Epithelial cell of esophagus (primary cell): ENCODE measurements at regions not wholly inside any gene's neighbourhood (a gene's known extent, or its start where the extent isn't known, plus 50 kb on each side); places are given as distances from the start of the nearest gene placed in this dataset.

Experiments used
- DNase-seq: peaks from one replicate; pipeline ENCODE4 v3.0.0; 2010; ENCODE audit warnings: low read depth
- H3K4me3 ChIP-seq: 2 replicates; pipeline ENCODE4 v1.5.1; 2011; ENCODE audit warnings: mild to moderate bottlenecking, low read length, control low read depth
- TF ChIP-seq, protein P1 (sequence below): IDR thresholded peaks from 2 replicates; pipeline ENCODE4 v1.5.1; 2011; ENCODE audit warnings: low read depth, mild to moderate bottlenecking, low read length, control low read depth, inconsistent platforms; ENCODE audit not compliant: insufficient read depth; ENCODE audit errors: missing control alignments

DNA sequence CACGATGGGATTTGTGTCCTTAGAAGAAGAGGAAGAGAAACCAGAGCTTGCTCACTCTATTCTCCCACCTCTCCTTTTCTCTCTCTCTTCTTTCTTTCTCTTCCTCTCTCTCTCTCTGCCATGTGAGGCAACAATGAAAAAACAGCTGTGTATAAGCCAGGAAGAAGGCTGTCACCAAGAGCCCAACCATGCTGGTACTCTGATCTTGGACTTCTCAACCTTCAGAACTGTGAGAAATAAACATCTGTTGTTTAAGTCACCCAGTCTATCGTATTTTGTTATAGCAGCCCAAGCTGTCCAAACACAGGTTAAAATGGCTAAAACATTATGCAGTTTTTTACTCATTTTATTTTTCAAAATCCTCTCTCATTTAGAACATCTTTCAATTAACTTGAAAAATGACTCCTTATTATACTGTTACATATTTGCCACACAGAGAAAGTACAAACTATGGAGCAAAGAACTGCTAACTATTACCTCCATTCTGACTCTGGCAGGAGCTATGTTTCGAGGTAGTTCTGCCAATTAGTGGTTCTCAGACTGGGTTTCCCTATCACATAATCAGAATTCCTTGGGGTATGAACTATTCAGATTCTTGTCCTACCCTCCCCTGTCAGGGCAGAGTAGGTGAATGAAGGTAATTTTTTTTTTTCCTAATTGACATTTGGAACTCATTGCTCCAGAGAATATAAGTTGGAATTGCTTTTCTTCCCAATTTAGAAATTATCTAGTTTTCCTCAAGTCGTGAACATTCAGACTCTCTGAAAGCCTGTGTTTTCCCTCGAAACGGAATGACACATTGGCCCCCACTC, 434.6 kb downstream of the ENC1 start:
- TF ChIP-seq, protein P1, sequence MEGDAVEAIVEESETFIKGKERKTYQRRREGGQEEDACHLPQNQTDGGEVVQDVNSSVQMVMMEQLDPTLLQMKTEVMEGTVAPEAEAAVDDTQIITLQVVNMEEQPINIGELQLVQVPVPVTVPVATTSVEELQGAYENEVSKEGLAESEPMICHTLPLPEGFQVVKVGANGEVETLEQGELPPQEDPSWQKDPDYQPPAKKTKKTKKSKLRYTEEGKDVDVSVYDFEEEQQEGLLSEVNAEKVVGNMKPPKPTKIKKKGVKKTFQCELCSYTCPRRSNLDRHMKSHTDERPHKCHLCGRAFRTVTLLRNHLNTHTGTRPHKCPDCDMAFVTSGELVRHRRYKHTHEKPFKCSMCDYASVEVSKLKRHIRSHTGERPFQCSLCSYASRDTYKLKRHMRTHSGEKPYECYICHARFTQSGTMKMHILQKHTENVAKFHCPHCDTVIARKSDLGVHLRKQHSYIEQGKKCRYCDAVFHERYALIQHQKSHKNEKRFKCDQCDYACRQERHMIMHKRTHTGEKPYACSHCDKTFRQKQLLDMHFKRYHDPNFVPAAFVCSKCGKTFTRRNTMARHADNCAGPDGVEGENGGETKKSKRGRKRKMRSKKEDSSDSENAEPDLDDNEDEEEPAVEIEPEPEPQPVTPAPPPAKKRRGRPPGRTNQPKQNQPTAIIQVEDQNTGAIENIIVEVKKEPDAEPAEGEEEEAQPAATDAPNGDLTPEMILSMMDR = no peak

DNA sequence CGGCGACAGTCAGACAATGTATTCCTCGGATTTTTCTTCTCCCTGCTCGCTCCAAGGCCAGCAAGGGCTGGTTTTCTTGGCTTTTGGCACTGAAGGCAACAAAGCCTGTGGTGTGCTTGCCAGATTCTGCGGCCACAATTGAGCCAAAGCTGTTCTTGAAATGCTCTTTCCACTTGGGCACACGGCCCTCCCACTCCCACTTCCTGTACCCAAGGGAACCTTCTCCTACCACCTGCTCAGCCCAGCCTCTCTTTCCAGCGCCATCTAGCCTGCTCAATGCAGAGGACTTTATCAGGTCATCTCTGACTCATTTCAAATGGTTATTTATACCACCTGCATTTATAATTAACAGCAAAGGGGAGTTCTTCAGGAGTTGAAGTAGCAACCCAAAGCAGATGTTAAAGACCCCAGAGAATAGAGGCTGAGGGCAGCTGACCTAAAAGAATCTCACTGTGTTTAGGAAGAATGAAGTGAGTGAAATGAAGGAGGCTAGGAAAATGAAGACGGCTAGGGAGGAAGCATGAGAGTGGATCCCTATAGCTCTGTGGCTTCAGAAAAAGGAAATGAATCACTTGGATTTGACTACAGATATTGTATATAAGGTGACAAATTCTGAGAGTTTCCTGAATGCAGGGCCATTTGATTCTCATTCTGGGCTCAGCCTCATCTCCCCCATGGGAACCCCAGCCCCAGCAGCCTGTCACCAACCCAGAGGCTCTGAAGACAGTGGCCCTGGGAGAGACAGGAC, 439.0 kb downstream of the ENC1 start:
- TF ChIP-seq, protein P1 = no peak
- DNase-seq = peak; percentile 47

More for the DNA sequence above, 434.6 kb downstream of the ENC1 start:
- DNase-seq = no peak
- H3K4me3 ChIP-seq = no peak overlapping the region

DNA sequence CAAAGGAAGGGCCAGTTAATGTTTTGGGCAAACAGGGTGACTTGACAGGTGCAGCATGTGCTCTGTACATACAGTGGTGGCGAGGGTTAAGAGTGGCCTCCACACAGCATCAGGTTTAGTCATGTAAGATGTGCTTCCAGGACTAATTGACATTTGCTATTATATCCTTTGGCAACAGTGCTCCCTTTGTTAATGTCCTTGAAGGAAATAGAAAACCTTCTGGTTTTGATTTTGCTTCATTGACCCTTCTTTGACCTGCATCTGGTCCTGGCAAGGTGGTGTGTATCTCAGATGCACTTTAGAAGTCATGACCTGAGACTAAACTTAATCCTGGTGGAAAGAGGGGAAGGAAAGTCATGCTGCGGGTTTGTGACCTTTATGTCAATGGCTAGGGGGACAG, 440.0 kb downstream of the ENC1 start:
- DNase-seq = no peak
- no peak overlapping the region for H3K4me3 ChIP-seq
- TF ChIP-seq, protein P1 = no peak

More for the DNA sequence above, 439.0 kb downstream of the ENC1 start:
- no peak overlapping the region for H3K4me3 ChIP-seq

DNA sequence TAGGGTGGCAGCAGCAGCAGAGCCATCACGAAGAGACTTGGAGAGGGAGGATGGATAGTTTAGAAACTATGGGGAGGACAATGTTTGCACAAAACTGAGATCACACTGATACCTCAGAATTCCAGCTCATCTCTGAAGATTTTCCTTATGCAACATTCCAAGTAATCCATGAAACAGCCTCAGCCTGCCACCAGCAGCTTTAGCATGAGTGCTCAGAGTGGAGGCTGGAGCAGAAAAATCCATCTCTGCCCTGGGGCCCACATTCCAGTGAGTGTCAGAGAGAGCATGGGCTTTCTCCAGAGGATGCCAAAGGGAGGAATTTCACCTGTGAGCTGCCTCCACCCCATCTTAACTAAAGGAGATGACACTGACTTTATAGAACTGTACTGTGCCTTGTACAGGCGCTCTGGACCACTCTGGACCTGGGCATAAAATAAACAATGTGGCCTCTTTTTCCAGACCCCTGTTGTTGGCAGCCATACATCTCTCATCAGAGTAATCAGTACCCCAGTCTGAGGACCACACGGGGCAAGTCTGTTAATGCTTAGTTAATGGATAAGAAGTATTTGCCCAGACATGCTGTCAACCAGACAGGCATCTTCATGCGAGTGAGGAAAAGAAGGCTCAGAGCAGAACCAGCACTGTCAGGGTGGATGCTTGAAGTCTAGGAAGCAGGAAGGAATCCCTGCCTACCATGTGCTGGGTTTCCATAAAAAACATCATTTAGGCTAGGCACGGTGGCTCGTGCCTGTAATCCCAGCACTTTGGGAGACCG, 440.9 kb downstream of the ENC1 start:
- TF ChIP-seq, protein P1 = no peak
- peak; percentile 90 for DNase-seq
- H3K4me3 ChIP-seq = no peak overlapping the region

DNA sequence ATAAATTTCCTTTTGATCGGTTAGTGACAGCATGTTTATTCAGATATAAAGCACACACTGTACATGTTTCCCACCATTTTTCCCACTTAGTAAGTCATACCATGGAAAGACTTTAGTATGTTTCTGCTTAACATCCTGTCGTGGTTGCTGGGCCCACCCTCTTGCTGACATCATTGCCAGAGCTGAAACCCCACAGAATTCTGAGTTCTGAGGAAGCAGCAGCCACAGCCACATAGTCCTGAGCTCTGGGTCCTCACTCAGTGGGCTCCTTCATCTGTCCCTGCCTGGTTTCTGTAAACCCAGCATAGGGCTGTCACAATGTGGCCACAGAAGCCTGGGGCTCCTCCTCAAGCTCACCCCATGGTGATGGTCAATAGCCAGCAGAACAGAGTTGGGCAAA, 441.5 kb downstream of the ENC1 start:
- TF ChIP-seq, protein P1 = no peak
- no peak for DNase-seq
- no peak overlapping the region for H3K4me3 ChIP-seq

DNA sequence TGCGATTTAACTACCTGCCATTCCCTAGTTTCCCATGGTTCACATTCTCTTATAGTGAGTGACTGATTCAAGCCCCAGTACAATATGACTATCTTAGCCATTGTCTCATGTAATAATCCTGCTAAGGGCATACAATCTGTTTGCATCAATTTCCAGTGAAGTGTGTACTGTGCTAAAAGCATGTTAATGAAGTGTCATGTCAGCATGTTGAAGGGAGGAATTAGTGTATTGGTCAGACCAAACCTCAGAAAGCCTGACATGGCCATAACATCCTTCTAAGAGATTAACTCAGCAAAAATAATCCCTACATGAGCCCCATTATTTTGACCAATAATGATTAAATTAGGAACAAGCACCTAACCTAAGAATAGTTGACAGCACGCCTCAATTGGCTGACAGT, 442.4 kb downstream of the ENC1 start:
- no peak overlapping the region for H3K4me3 ChIP-seq
- TF ChIP-seq, protein P1 = no peak
- no peak for DNase-seq
